HG03354 (cell line): ENCODE measurements at regions not wholly inside any gene's neighbourhood (a gene's known extent, or its start where the extent isn't known, plus 50 kb on each side); places are given as distances from the start of the nearest gene placed in this dataset.

ENCODE experiments used
- ATAC-seq: cut with Tn5 transposase; IDR thresholded peaks from one replicate; pipeline ENCODE4 v1.9.1; 2021; ENCODE audit warnings: mild to moderate bottlenecking; ENCODE audit not compliant: unreplicated experiment, poor library complexity, severe bottlenecking

GRCh38 chr4:173584506-173584905, 54.5 kb upstream of the HAND2 start:
- no peak for ATAC-seq
